Keratinocyte (primary cell): ENCODE measurements at regions not wholly inside any gene's neighbourhood (a gene's known extent, or its start where the extent isn't known, plus 50 kb on each side); places are given as distances from the start of the nearest gene placed in this dataset.

Experiments
- EZH2 ChIP-seq: IDR thresholded peaks from one replicate; pipeline ENCODE4 v1.6.1; 2012; ENCODE audit warnings: inconsistent platforms, mild to moderate bottlenecking, low read length, moderate library complexity
- TF ChIP-seq, protein P1 (sequence below), 3 experiments: IDR thresholded peaks in 1 of 3; conservative IDR thresholded peaks in 1 of 3; optimal IDR thresholded peaks in 1 of 3; 2 replicates in 2 of 3; 3 replicates in 1 of 3; pipeline versions ENCODE3 to v1.5.1; 2011; ENCODE audit warnings: low read length in 3 of 3, mild to moderate bottlenecking in 3 of 3, moderate library complexity in 2 of 3, control low read depth in 1 of 3, inconsistent platforms in 1 of 3; ENCODE audit not compliant: insufficient read depth in 2 of 3; ENCODE audit errors: extremely low read depth in 1 of 3

DNA sequence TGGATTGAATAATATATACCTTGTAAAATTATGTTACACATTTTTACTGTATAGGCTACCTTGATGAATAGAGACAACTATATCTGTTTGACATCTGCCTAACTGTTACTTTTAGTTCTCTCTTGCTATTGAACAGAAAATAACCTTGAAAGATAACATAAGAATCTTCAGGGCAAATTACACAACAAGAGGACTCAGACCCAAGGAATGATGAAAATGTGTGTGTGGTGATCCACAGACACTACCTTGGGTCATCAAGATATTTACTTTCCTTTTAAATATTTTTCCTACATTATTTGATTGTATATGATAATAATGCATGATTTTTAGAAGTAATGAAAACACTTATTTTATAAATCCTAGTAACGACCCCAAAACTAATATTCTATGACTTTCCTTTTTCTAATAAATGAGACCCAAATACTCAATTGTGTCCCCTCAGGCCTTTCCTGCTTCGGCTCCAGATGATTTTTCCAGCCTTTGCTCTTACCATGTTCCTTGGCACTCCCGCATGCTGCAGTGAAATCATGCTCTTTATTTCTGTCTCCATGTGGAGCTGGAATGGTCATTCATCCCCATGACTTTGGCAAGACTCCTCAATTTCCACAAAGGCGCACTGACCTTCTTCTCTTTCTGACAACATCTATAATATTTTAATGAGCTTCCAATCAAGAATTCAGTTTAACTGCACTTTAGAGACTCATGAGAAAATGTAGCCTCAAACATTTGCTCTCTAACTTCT is 187.6 kb downstream of the EPM2A start:
- TF ChIP-seq, protein P1, sequence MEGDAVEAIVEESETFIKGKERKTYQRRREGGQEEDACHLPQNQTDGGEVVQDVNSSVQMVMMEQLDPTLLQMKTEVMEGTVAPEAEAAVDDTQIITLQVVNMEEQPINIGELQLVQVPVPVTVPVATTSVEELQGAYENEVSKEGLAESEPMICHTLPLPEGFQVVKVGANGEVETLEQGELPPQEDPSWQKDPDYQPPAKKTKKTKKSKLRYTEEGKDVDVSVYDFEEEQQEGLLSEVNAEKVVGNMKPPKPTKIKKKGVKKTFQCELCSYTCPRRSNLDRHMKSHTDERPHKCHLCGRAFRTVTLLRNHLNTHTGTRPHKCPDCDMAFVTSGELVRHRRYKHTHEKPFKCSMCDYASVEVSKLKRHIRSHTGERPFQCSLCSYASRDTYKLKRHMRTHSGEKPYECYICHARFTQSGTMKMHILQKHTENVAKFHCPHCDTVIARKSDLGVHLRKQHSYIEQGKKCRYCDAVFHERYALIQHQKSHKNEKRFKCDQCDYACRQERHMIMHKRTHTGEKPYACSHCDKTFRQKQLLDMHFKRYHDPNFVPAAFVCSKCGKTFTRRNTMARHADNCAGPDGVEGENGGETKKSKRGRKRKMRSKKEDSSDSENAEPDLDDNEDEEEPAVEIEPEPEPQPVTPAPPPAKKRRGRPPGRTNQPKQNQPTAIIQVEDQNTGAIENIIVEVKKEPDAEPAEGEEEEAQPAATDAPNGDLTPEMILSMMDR (optimal IDR thresholded peaks at IDR 0.05 in 1 of 3, IDR thresholded peaks at IDR 0.05 in 1 of 3, conservative IDR thresholded peaks at IDR 0.05 in 1 of 3; ENCODE audit: extremely low read depth in 1 of 3, insufficient read depth in 2 of 3, low read length in 3 of 3) = no peak
- TF ChIP-seq EZH2 = no peak
